ENCODE measurements at regions not wholly inside any gene's neighbourhood (a gene's known extent, or its start where the extent isn't known, plus 50 kb on each side); places are given as distances from the start of the nearest gene placed in this dataset.

- H3K9ac ChIP-seq (ENCODE audit: control insufficient read depth, extremely low read depth, insufficient read depth, low read length) = no peak overlapping the region
- TF ChIP-seq CTCF (optimal IDR thresholded peaks at IDR 0.05 in 1 of 3, IDR thresholded peaks at IDR 0.05 in 1 of 3, conservative IDR thresholded peaks at IDR 0.05 in 1 of 3; ENCODE audit: extremely low read depth in 1 of 3, insufficient read depth in 2 of 3, low read length in 3 of 3) (no peak), EZH2 (IDR thresholded peaks at IDR 0.05; ENCODE audit: low read length) (no peak)
- no peaks in the 10 kb centered on the region for H3K36me3 ChIP-seq (ENCODE audit: control insufficient read depth in 2 of 2, extremely low read depth in 1 of 2, insufficient read depth in 2 of 2, low read length in 2 of 2)
- H3K4me2 ChIP-seq (ENCODE audit: control insufficient read depth, extremely low read depth, insufficient read depth, low read depth, low read length) = no peak overlapping the region
- H3K9me3 ChIP-seq (ENCODE audit: control insufficient read depth, low read depth, low read length) = no peaks in the 10 kb centered on the region
- H4K20me1 ChIP-seq (ENCODE audit: control insufficient read depth, extremely low read depth, insufficient read depth, low read length) = no peaks in the 10 kb centered on the region
- H3K4me3 ChIP-seq (ENCODE audit: control insufficient read depth in 2 of 3, extremely low read depth in 1 of 3, insufficient read depth in 2 of 3, low read depth in 1 of 3, low read length in 3 of 3) = no peak overlapping the region
- no peaks in the 10 kb centered on the region for H3K79me2 ChIP-seq (ENCODE audit: control insufficient read depth, insufficient read depth, low read length)
- dilution Hi-C loops (cut with MboI; ENCODE audit: extremely low pct_ligation_motif_present, low sequenced_read_pairs) = no loop called here
- no peaks in the 10 kb centered on the region for H3K9me1 ChIP-seq (ENCODE audit: control insufficient read depth, extremely low read depth, insufficient read depth, low read length)
- no peak for DNase-seq (ENCODE audit: low read depth, low spot score)
- H3K27ac ChIP-seq (ENCODE audit: control insufficient read depth, insufficient read depth, low read length) = no peak overlapping the region
- no peak for FAIRE-seq
- no peaks in the 10 kb centered on the region for H3K4me1 ChIP-seq (ENCODE audit: control insufficient read depth, extremely low read depth, insufficient read depth, low read length)
- H3K27me3 ChIP-seq (ENCODE audit: control insufficient read depth, extremely low read depth, insufficient read depth, low read length) = no peaks in the 10 kb centered on the region
- no peak overlapping the region for H2AFZ ChIP-seq (ENCODE audit: control insufficient read depth, low read length)
Measured at GRCh38 chr12:61107118-61107517, 1153.1 kb upstream of the USP15 start.

GRCh38 chr12:61111218-61111617 is 1149.0 kb upstream of the USP15 start:
- no peak overlapping the region for H3K27ac ChIP-seq (ENCODE audit: control insufficient read depth, insufficient read depth, low read length)
- no peak for FAIRE-seq
- no peak overlapping the region for H2AFZ ChIP-seq (ENCODE audit: control insufficient read depth, low read length)
- no peaks in the 10 kb centered on the region for H3K4me1 ChIP-seq (ENCODE audit: control insufficient read depth, extremely low read depth, insufficient read depth, low read length)
- no peaks in the 10 kb centered on the region for H4K20me1 ChIP-seq (ENCODE audit: control insufficient read depth, extremely low read depth, insufficient read depth, low read length)
- H3K4me2 ChIP-seq (ENCODE audit: control insufficient read depth, extremely low read depth, insufficient read depth, low read depth, low read length) = no peak overlapping the region
- dilution Hi-C loops (cut with MboI; ENCODE audit: extremely low pct_ligation_motif_present, low sequenced_read_pairs) = no loop called here
- no peak overlapping the region for H3K4me3 ChIP-seq (ENCODE audit: control insufficient read depth in 2 of 3, extremely low read depth in 1 of 3, insufficient read depth in 2 of 3, low read depth in 1 of 3, low read length in 3 of 3)
- no peaks in the 10 kb centered on the region for H3K36me3 ChIP-seq (ENCODE audit: control insufficient read depth in 2 of 2, extremely low read depth in 1 of 2, insufficient read depth in 2 of 2, low read length in 2 of 2)
- H3K9me3 ChIP-seq (ENCODE audit: control insufficient read depth, low read depth, low read length) = no peaks in the 10 kb centered on the region
- H3K79me2 ChIP-seq (ENCODE audit: control insufficient read depth, insufficient read depth, low read length) = no peaks in the 10 kb centered on the region
- H3K9me1 ChIP-seq (ENCODE audit: control insufficient read depth, extremely low read depth, insufficient read depth, low read length) = no peaks in the 10 kb centered on the region
- H3K9ac ChIP-seq (ENCODE audit: control insufficient read depth, extremely low read depth, insufficient read depth, low read length) = no peak overlapping the region
- no peaks in the 10 kb centered on the region for H3K27me3 ChIP-seq (ENCODE audit: control insufficient read depth, extremely low read depth, insufficient read depth, low read length)
- DNase-seq (ENCODE audit: low read depth, low spot score) = no peak
- TF ChIP-seq CTCF (optimal IDR thresholded peaks at IDR 0.05 in 1 of 3, IDR thresholded peaks at IDR 0.05 in 1 of 3, conservative IDR thresholded peaks at IDR 0.05 in 1 of 3; ENCODE audit: extremely low read depth in 1 of 3, insufficient read depth in 2 of 3, low read length in 3 of 3) (no peak), EZH2 (IDR thresholded peaks at IDR 0.05; ENCODE audit: low read length) (no peak)
